NCI-H524 treated with DMSO at 0.1 percent for 48 hours (cell line): ENCODE measurements at regions not wholly inside any gene's neighbourhood (a gene's known extent, or its start where the extent isn't known, plus 50 kb on each side); places are given as distances from the start of the nearest gene placed in this dataset.

Source experiments
- DNase-seq: peaks from one replicate; lab custom pipeline; 2025; lab: John Stamatoyannopoulos, UW

GRCh38 chr2:57943315-57943714, 103.3 kb upstream of the VRK2 start:
- DNase-seq, result no peak

- DNase-seq, result no peak
Measured at GRCh38 chr2:57947398-57947797, 99.2 kb upstream of the VRK2 start.

GRCh38 chr2:57954020-57954419, 92.6 kb upstream of the VRK2 start:
- DNase-seq, result no peak

- DNase-seq, result no peak
Measured at GRCh38 chr2:57957238-57957637, 89.4 kb upstream of the VRK2 start.

DNA sequence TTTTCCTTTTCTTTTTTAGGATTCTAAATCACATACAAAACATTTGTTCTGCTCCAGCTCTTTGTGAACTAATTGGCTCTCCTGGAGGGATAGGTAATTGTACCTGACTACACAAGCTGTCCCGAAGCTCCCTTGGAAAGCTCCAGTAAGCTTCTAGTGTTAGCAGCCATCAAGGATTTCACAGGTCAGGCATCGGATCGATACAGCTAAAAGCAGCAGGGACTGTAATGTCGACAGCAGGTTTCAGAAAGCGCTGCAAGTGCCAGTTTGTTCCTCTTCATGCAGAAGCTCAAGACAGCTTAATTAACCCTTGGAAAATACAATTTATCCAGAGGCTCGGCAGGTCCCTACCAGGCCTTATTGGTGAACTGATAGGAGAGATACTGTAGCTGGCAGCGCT, 87.2 kb upstream of the VRK2 start:
- DNase-seq, result no peak

DNA sequence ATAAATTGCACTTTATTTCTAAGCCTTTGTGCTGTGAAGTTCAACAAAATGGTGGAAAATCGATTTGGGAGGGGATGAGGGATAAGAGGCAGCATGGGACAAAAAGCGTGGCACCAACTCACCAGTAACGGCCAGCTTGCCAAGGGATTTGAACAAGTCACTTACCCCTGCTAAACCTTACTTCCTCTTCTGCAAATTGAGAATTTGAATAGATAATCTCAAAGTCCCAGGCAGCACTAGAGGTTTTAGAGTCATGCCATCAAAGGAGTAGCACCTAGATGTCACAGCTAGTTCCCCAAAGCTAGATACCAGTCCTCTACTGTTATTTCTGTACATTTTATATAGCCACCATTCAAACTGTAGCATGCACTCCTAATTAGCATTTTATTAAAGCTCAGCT, 83.7 kb upstream of the VRK2 start:
- DNase-seq, result no peak

DNA sequence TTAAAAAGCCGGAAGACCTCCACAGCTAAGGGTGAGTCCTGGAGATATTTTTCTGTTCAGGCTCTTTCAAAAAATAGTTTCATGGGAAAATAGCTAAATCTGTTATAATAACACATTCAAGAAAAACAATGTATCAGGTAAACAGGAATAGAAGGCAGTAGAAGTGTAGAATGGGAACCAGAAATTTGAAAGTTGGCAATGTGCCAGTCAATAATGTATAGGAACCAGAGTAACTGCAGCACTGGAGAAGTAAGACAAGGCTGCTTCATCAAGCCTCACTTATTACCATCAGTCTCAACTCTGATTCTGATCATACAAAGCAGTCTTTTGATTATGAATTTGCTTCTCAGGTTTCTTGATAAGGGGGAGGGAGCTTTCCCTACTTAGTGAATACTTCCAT, 81.4 kb upstream of the VRK2 start:
- no peak for DNase-seq

GRCh38 chr2:57965961-57966360, 80.6 kb upstream of the VRK2 start:
- no peak for DNase-seq

DNA sequence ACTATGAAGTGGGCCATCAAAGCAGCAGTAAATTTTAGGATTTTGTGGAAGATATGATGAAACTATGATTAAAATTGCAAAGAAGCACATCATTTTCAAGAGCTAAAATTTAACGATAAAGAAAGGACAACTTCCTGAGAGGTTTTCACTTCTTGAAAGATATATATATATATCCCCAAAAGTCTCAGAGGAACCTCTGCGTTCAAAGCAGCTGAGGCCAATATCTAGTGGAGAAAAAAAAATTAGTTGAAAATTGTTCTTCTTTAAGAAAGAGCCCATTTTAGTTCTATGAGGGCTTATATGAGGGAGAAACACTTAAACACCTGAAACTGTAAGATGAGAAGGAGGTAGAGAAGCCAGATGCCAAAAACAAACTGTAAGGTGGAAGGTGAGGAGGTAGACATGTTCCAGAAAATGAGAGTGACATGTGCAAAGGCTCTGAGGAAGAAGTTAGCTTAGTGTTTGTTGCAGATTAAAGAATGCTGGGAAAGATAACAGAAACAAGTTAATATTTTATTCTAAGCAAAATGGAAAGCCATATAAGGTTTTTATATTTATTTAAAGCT, 72.9 kb upstream of the VRK2 start:
- no peak for DNase-seq

GRCh38 chr2:57979158-57979557, 67.4 kb upstream of the VRK2 start:
- no peak for DNase-seq

DNA sequence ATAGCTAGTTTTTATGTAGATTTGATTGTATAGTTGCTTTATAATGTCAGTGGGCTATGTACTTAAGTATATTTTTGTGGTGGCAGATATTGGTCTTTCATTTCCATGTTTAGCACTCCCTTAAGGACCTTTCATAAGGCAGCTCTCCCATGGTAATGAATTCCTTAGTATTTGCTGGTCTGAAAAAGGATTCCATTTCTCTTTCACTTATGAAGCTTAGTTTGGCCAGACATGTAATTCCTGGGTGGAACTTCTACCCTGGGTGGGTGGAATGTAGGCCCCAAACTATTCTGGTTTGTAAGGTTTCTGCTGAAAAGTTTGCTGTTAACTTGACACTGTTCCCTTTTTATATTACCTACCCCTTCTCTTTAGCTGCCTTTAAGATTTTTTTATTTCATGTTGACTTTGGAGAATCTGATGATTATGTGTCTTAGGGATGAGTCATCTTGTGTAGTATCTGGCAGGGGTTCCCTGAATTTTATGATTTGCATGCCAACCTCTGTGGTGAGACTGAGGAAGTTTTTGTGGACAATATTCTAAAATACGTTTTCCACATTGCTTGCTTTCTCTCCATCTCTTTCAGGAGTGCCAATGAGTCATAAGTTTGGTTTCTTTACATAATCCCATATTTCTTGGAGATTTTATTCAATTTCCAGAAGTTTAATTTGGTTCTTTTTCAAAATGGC, 65.4 kb upstream of the VRK2 start:
- no peak for DNase-seq

- no peak for DNase-seq
Measured at GRCh38 chr2:57987835-57988573, 58.6 kb upstream of the VRK2 start.

DNA sequence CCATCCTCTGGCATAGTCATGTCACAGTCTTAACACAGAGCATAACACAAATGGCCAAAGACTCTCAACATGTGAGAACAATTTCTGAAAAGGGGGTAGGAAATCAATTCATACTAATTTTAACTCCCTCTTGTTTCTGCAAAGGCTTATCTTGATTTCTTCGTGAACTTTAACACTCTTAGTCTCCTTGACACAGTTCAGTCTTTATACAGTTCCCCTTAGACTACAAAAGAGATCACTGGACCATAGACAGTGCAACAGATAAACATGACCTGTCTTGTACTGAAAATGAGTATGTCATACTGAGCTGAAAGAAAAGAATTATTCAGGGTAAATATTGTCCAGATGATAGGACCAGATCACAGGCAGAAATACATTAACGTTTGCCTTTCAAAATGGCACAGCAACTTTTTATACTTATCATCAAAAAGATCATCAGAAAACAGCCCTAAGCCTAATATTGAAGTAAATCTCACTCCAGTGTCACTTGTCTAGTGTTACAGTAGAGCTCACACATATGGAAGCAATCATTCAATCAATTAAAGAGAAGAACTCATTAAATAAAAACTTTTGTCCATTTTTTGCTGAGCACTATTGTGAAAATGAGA, 56.4 kb upstream of the VRK2 start:
- DNase-seq, result no peak
